GM10266 (cell line): ENCODE measurements at regions not wholly inside any gene's neighbourhood (a gene's known extent, or its start where the extent isn't known, plus 50 kb on each side); places are given as distances from the start of the nearest gene placed in this dataset.

Experiments
- DNase-seq: peaks from one replicate; pipeline ENCODE4 v3.0.0; 2012; ENCODE audit errors: extremely low spot score
- CTCF ChIP-seq: IDR thresholded peaks from 2 replicates; pipeline ENCODE4 v1.5.1; 2012; ENCODE audit warnings: mild to moderate bottlenecking, low read depth; ENCODE audit not compliant: control insufficient read depth, insufficient read depth; ENCODE audit errors: missing control alignments

DNA sequence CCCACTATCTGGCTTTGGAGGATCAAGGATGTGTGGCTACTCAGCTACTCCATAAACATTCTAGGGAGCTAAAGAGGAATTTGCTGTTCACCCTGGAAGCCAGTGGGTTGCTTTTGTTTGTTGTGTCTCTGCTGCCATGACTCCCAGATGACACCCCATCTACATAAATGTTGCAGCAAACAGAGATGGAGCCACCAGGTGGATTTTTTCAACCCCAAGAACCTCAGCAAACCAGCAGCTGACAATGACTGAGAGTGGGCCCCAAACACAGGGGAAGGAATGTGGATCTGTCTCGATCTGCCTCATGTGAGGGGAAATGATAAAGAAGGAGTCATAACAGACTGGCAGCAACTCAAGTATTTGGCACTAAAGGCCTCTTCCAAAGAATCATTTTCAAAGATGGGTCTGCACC lies 132.7 kb upstream of the TNC start:
- DNase-seq, result no peak
- no peak for TF ChIP-seq CTCF

GRCh38 chr9:115254287-115255180 lies 136.6 kb upstream of the TNC start:
- no peak for TF ChIP-seq CTCF
- DNase-seq, result no peak

DNA sequence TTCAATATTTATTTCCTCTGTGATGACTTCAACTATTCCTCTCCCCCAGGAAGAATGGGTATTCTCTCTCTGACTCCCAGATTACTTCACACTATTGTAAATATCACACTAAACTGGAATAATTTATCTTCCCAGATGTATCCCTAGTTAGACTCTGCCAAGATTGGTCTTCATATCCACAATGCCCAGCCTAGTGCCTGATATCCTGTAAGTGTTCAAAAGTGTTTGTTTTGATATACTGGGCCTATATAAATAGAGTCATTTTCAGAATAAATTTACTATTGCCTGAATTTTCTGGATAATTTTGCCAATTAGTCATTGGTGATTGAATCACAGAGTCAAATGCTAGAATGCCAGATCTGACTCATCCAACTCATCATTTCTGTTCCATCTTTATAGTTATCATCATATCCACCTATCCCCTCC lies 143.7 kb upstream of the TNC start:
- DNase-seq, result no peak
- TF ChIP-seq CTCF, result no peak

GRCh38 chr9:115262477-115262876 lies 144.5 kb upstream of the TNC start:
- DNase-seq, result no peak
- TF ChIP-seq CTCF, result no peak

- TF ChIP-seq CTCF, result no peak
- no peak for DNase-seq
Observed at GRCh38 chr9:115262952-115263351, 145.0 kb upstream of the TNC start.

- TF ChIP-seq CTCF, result no peak
- no peak for DNase-seq
Observed at GRCh38 chr9:115263371-115264075, 145.6 kb upstream of the TNC start.

GRCh38 chr9:115264313-115264712 lies 146.4 kb upstream of the TNC start:
- DNase-seq, result no peak
- no peak for TF ChIP-seq CTCF
